ENCODE measurements at regions not wholly inside any gene's neighbourhood (a gene's known extent, or its start where the extent isn't known, plus 50 kb on each side); places are given as distances from the start of the nearest gene placed in this dataset.

DNA sequence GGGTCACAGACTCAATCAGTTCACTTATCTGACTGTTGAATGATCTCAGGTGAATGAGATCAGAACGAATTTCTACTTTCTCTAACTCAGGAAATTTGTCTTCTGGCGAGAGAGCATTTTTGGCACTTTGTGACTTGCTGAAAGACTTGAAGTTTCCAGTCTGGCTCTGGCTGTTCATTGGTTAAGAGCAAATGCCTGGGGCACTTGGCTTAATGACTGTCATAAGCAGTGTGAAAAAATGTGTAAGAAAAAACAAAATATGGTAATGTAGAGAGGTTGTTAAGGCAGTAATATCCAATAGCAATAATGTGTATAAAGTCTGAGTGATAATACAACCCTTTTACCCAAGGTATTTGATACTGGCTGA, 71.3 kb upstream of the PGRMC2 start:
- TF ChIP-seq BRD9 (IDR thresholded peaks at IDR 0.05; ENCODE audit: low read depth, partially characterized antibody) (no peak), TEAD4 (IDR thresholded peaks at IDR 0.05; ENCODE audit: low read length) (no peak), TEAD4 (CRISPR knock-in tag; IDR thresholded peaks at IDR 0.05; ENCODE audit: borderline replicate concordance) (no peak), ZBTB49 (CRISPR knock-in tag; IDR thresholded peaks at IDR 0.05; ENCODE audit: borderline replicate concordance) (no peak), ERF (CRISPR knock-in tag; IDR thresholded peaks at IDR 0.05) (no peak), TAF1 (IDR thresholded peaks at IDR 0.05; ENCODE audit: control insufficient read depth, extremely low read depth, insufficient read depth, low read length, severe bottlenecking) (no peak), TSHZ1 (CRISPR knock-in tag; IDR thresholded peaks at IDR 0.05) (no peak), ZNF311 (CRISPR knock-in tag; IDR thresholded peaks at IDR 0.05) (no peak), ZFX (CRISPR knock-in tag; IDR thresholded peaks at IDR 0.05) (no peak)
- TF ChIP-seq, protein P1, sequence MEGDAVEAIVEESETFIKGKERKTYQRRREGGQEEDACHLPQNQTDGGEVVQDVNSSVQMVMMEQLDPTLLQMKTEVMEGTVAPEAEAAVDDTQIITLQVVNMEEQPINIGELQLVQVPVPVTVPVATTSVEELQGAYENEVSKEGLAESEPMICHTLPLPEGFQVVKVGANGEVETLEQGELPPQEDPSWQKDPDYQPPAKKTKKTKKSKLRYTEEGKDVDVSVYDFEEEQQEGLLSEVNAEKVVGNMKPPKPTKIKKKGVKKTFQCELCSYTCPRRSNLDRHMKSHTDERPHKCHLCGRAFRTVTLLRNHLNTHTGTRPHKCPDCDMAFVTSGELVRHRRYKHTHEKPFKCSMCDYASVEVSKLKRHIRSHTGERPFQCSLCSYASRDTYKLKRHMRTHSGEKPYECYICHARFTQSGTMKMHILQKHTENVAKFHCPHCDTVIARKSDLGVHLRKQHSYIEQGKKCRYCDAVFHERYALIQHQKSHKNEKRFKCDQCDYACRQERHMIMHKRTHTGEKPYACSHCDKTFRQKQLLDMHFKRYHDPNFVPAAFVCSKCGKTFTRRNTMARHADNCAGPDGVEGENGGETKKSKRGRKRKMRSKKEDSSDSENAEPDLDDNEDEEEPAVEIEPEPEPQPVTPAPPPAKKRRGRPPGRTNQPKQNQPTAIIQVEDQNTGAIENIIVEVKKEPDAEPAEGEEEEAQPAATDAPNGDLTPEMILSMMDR (IDR thresholded peaks at IDR 0.05 in 2 of 3, conservative IDR thresholded peaks at IDR 0.05 in 1 of 3; ENCODE audit: insufficient read depth in 2 of 3, low read depth in 1 of 3, low read length in 3 of 3) = no peak
